IPS-18c (cell line): ENCODE measurements at regions not wholly inside any gene's neighbourhood (a gene's known extent, or its start where the extent isn't known, plus 50 kb on each side); places are given as distances from the start of the nearest gene placed in this dataset.
"Not testable (repeated sequence)": the region's sequence is repeated elsewhere in the genome, so short reads cannot be mapped to it uniquely, and the experiment has no call there.

Source experiments
- H3K4me3 ChIP-seq: 2 replicates; pipeline ENCODE4 v1.7.0; 2013; ENCODE audit warnings: low read depth, mild to moderate bottlenecking, low read length, moderate library complexity; ENCODE audit not compliant: insufficient read depth
- H3K9me3 ChIP-seq: one replicate; pipeline ENCODE4 v1.6.1; 2013; ENCODE audit warnings: mild to moderate bottlenecking, low read length, moderate library complexity; ENCODE audit not compliant: control insufficient read depth, insufficient read depth

DNA sequence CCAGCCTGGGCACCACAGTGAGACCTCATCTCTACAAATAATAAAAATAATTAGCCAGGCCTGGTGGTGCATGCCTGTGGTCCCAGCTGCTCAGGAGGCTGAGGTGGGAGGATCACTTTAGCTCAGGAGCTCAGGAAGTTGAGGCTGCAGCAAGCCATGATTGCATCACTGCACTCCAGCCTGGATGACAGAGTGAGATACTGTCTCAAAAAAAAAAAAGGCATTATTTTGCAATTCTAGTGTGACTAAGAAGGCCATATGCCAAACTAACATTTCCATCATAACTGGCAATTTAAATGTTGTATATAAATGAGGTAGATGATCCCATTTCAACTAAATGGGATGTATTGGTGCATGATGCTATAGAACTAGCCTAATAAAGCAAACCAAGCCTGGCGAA lies 632.8 kb upstream of the KLF12 start:
- Histone ChIP-seq H3K9me3 (no peaks in the 10 kb centered on the region), H3K4me3 (no peak overlapping the region)

- H3K9me3 ChIP-seq: no peaks in the 10 kb centered on the region
- no peak overlapping the region for H3K4me3 ChIP-seq
These were observed 631.8 kb upstream of the KLF12 start for GRCh38 chr13:74765955-74766354.

DNA sequence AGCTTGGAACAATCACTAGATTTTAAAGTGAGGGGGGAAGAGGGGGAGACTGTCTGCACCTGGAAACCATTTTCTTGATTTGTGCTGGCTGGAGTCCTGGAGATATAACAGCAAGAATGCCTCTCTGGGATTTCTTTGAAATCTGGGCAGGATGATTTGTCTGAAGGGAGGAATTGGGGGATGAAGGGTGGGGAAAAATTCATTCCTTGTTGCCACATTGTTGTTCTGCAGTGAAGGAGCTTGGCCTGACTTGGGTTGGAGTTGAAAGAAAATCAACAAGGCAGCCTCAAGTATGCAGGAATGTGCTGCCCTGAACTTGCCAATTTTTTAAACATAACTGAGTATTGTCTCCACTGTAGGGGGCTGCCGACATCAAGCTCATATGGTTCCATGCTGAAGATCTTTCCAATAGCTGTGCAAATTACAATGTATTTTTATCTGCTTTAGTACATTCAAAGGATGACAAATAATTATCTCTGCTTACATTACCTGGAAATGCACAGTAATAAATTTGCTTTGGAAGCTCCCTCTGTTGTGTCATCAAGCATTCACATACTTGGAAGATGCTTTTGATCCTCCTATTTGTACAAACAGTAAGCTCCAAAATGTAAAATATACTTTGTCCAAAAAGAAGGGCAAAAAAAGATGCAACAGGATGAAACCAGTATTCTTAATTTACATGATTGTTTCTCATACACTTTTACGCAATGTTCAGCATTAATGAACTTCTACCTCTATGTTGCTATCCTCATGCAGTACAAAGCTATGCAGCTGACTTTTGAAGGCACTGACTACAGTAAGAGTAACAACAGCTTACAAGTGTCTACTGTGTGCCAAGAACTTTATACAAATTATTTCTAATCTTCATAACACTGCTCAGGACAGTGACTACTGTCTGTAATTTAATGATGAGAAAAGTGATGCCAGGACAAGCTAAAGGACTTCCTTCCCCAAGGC lies 627.9 kb upstream of the KLF12 start:
- no peaks in the 10 kb centered on the region for H3K9me3 ChIP-seq

DNA sequence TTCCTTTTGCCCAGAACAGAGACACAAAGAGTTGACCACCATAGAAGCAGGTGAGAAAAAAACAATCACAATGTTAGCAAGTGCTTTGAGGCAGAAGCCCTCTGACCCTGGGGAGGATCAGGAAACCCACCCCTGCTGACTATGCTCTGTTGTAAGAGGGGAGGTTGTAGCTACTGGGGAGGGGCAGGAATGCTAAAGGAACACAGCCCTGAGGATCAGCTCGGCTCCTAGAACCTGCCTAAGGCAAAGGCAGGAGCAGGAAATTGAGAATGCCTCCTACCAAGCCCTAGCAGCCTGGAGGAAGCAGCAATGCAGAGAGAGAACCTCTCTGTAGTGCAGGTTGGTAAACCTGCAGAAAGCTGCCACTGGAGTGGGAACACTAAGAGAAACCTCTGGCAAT lies 624.0 kb upstream of the KLF12 start:
- no peak overlapping the region for H3K4me3 ChIP-seq
- H3K9me3 ChIP-seq: no peaks in the 10 kb centered on the region

More for the DNA sequence above, 627.9 kb upstream of the KLF12 start:
- H3K4me3 ChIP-seq: no peak overlapping the region

GRCh38 chr13:74755065-74755464 lies 620.9 kb upstream of the KLF12 start:
- no peak overlapping the region for H3K4me3 ChIP-seq
- no peaks in the 10 kb centered on the region for H3K9me3 ChIP-seq

DNA sequence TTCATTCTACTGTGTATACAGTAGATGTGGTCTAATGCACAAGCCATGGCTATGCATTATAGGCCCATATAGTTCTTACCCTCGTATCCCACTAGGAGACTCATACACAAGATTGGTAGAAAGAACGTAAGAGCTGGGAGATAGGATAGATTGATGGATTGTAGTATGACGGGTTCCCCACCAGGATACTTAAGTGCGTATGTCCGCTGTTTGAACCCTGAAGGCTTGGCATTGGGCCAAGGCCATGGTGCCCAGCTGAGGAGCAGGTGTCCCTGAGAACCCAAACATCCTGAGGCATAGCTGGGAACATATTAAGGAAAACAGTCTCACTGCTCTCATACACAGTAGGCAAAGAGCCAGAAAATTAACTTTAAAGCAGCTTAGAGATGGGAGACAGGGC lies 617.5 kb upstream of the KLF12 start:
- no peak overlapping the region for H3K4me3 ChIP-seq

DNA sequence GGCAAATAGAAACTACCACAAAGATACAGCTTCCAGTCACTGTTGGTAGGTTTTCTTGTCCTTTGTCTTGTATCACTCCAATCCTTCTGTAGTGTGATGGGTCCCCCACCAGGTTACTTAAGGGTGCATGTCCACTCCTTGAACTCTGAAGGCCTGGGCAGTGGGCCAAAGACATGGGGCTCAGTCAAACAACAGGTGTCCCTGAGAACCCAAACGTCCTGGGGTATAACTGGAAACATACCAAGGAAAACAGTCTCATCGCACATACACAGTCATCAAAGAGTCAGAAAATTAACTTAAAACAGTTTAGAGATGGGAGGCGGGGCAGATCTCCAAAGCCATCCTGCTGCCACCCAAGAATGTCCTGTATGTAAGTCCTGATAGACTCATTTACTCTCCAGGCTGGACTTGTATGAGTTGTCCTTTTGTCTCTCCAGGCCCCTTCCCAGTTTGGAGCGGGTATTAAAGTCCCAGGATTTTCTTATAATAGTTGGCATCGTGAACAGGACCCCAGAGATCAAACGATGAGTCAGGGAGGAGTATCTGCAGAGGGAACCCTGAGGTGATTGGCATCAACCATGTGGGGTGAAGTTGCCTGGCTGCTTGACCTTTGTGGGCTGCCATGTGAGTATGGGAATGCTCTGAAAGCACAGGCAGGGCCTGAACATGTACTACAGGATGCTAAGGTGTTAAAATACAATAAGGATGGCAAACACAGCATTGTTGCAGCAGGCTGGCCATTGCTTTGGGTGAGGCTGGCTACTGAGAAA lies 613.2 kb upstream of the KLF12 start:
- H3K9me3 ChIP-seq: no peaks in the 10 kb centered on the region
- H3K4me3 ChIP-seq: no peak overlapping the region

More for the DNA sequence above, 617.5 kb upstream of the KLF12 start:
- no peaks in the 10 kb centered on the region for H3K9me3 ChIP-seq

GRCh38 chr13:74743992-74744391 lies 609.8 kb upstream of the KLF12 start:
- no peak overlapping the region for H3K4me3 ChIP-seq
- no peaks in the 10 kb centered on the region for H3K9me3 ChIP-seq

DNA sequence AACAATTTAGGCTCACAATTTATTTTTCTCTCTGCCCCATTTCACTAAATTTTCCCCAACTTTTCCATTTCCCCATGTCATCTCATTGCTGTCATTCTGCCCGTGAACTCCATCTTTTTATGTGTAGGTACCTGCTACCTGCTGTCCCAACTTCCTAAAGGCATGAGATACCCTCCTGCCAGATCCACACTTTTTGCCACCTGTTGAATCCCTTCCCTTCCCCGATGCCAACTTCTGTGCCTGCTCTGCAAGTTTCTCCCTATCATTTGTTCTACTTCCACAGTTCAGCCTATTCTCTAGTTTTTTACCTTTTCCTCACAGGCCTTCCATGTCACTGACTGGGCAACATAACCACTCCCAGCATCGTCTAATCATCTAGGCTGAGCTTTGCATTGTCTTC lies 607.5 kb upstream of the KLF12 start:
- Histone ChIP-seq H3K9me3 (peaks cover 2% of the 10 kb centered on the region), H3K4me3 (no peak overlapping the region)

- peaks cover 2% of the 10 kb centered on the region for H3K9me3 ChIP-seq
- H3K4me3 ChIP-seq: no peak overlapping the region
These were observed 598.7 kb upstream of the KLF12 start for GRCh38 chr13:74732736-74733385.

GRCh38 chr13:74731731-74732130 lies 597.5 kb upstream of the KLF12 start:
- H3K9me3 ChIP-seq: no peaks in the 10 kb centered on the region
- no peak overlapping the region for H3K4me3 ChIP-seq

DNA sequence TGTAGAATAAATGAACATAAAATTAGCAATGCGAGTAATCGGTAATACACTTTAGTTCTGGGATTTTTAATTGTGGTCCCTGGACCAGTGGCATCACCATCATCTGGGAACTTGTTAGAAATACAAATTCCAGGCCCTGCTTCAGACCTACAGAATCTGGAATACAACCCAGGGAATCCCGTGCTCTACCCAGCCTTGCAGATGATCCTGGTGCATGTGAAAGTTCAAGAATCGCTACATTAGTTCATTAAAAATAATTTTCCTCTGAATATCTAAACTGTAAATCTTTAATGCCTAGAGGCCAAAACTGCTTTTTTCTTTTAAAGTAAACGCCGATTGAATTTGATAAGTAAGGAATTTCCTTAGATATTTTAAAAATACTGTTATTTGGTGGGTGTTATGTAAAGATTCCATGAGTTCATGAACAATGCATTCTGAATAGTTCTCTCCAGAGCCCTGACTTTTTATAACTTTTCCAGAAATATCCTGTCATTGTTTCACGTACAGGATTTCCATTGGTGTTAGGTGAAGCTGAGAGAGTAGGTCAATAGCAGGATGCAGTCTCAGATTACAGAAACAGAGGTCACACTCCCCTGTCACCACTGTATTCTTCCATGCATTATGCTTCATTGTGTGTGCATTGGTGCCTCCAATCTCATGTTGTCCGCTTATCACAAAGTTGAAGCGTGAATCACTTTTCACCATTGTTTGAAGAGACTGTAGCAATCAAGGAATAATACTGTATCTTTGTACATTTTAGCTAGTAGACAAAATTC lies 596.5 kb upstream of the KLF12 start:
- Histone ChIP-seq H3K4me3 (no peak overlapping the region), H3K9me3 (no peaks in the 10 kb centered on the region)

- Histone ChIP-seq H3K4me3 (no peak overlapping the region), H3K9me3 (no peaks in the 10 kb centered on the region)
These were observed 592.0 kb upstream of the KLF12 start for GRCh38 chr13:74726206-74726605.

GRCh38 chr13:74718232-74718842 lies 584.1 kb upstream of the KLF12 start:
- H3K9me3 ChIP-seq, H3K4me3 ChIP-seq: not testable (repeated sequence)

DNA sequence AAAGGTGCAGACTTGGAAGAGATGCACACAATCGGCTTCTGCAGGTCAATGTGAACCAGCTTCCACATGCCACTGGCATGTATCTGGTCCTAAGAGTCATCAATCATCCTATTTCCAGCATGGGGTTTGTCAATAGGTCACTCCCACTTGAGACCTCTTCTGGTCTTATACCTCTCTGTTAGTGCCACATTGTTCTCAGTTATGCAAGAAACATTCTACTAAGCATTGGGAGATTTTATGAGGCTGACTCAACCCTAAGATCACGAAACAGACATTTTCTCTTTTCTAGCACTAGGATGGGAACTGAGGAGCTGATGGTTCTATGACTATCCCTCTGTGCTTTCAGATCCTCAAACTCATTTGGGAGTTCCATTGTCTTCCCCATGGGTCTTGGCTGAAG lies 581.5 kb upstream of the KLF12 start:
- no peaks in the 10 kb centered on the region for H3K9me3 ChIP-seq
- H3K4me3 ChIP-seq: no peak overlapping the region

DNA sequence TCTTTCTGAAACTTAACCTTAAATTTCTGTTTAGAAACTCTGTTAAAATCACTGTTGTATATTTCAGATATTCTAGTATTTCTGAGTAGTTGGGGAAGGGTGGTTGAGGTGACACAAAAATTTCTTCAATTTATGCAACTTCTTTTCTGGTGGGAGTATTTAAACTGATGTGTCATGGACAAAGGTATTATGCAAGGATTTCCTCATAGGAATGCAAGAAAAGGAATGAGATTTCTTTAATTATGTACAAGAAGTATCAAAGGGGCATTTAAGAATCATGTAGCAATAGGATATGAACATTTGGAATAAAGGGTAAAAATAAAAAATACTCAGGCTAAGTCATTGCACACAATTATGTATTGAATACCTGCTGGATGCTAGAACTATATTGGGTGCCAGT lies 575.8 kb upstream of the KLF12 start:
- Histone ChIP-seq H3K9me3 (no peaks in the 10 kb centered on the region), H3K4me3 (no peak overlapping the region)

DNA sequence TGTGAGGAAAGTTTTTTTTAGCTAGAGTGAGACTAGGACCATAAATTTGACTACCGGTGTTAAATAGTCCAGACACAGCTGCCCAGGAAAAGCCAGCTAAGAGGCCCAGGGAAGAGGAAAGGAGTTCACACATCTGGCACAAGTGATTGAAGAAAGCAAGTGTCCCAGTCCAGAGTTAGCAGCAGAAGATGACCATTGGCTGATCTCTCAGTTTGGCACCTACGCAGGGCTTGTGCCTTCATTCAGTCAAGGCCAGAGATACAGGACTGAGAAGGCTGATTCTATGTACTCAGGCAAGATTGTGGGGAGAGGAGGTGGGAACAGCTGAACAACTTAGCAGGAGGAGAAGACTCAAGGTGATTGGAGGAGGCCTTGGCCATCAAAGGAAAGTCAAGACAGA lies 575.0 kb upstream of the KLF12 start:
- no peak overlapping the region for H3K4me3 ChIP-seq
- no peaks in the 10 kb centered on the region for H3K9me3 ChIP-seq
